Skeletal muscle tissue (tissue), 3 donors: ENCODE measurements at regions not wholly inside any gene's neighbourhood (a gene's known extent, or its start where the extent isn't known, plus 50 kb on each side); places are given as distances from the start of the nearest gene placed in this dataset.
"Not testable (repeated sequence)": the region's sequence is repeated elsewhere in the genome, so short reads cannot be mapped to it uniquely, and the experiment has no call there.

Experiments used
- H3K27ac ChIP-seq: one replicate; pipeline ENCODE4 v1.7.0; 2013; ENCODE audit warnings: mild to moderate bottlenecking, low read depth, low read length, inconsistent platforms
- H3K27me3 ChIP-seq, 3 donors: one replicate each; pipeline ENCODE4 v1.7.0; 2013; ENCODE audit warnings: low read length in 3 of 3; ENCODE audit not compliant: control insufficient read depth in 3 of 3, insufficient read depth in 3 of 3
- H3K36me3 ChIP-seq, 3 donors: one replicate each; pipeline ENCODE4 v1.7.0; 2013; ENCODE audit warnings: low read length in 3 of 3; ENCODE audit not compliant: control insufficient read depth in 3 of 3, insufficient read depth in 3 of 3
- H3K4me1 ChIP-seq, 3 donors: one replicate each; pipeline ENCODE4 v1.7.0; 2013; ENCODE audit warnings: low read length in 3 of 3, mild to moderate bottlenecking in 3 of 3; ENCODE audit not compliant: control insufficient read depth in 3 of 3, insufficient read depth in 3 of 3
- H3K4me3 ChIP-seq, 3 donors: one replicate each; pipeline ENCODE4 v1.7.0; 2013; ENCODE audit warnings: low read length in 3 of 3
- H3K9ac ChIP-seq, 3 donors: one replicate each; pipeline ENCODE4 v1.7.0; 2013; ENCODE audit warnings: low read length in 3 of 3, mild to moderate bottlenecking in 3 of 3, moderate library complexity in 2 of 3, low read depth in 1 of 3
- H3K9me3 ChIP-seq, 3 donors: one replicate each; pipeline ENCODE4 v1.7.0; 2013; ENCODE audit warnings: low read length in 3 of 3; ENCODE audit not compliant: control insufficient read depth in 3 of 3
- donor health status: Osteomylitis.

GRCh38 chr17:20934288-20934687 is 108.5 kb downstream of the USP22 start:
- Histone ChIP-seq H3K9me3 (no peaks in the 10 kb centered on the region), H3K27me3 (no peaks in the 10 kb centered on the region), H3K36me3 (no peaks in the 10 kb centered on the region), H3K9ac (no peak overlapping the region), H3K4me1 (peaks cover 0 to 3% (median 0%) of the 10 kb centered on the region in 3 donors), H3K4me3 (no peak overlapping the region), H3K27ac (no peak overlapping the region)

DNA sequence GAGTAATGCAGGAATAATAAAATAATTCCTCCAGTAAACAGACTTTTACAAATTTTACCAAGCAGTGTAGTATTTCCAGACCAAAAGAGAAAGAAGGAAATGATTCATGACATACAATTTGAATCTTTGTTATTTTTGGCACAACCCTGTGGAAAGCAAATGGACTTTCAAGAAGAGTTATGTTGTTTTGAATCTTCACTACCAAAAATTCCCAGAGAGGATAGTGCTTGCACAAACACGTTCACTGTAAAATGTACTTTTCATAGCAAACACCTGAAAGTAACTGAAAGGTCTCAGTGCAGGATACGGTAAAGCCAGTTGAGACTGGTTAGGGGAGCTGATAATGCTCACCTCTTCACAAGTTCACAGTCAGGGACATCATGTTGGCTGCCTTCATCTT is 107.1 kb downstream of the USP22 start:
- Histone ChIP-seq H3K4me3 (no peak overlapping the region), H3K9ac (no peak overlapping the region), H3K36me3 (no peaks in the 10 kb centered on the region), H3K27ac (no peak overlapping the region), H3K9me3 (no peaks in the 10 kb centered on the region), H3K27me3 (no peaks in the 10 kb centered on the region), H3K4me1 (peaks cover 0 to 3% (median 0%) of the 10 kb centered on the region in 3 donors)

GRCh38 chr17:20938244-20938643 is 104.6 kb downstream of the USP22 start:
- Histone ChIP-seq H3K9ac (no peak overlapping the region), H3K36me3 (no peaks in the 10 kb centered on the region), H3K9me3 (no peaks in the 10 kb centered on the region), H3K27ac (no peak overlapping the region), H3K4me3 (no peak overlapping the region), H3K4me1 (no peaks in the 10 kb centered on the region), H3K27me3 (no peaks in the 10 kb centered on the region)

DNA sequence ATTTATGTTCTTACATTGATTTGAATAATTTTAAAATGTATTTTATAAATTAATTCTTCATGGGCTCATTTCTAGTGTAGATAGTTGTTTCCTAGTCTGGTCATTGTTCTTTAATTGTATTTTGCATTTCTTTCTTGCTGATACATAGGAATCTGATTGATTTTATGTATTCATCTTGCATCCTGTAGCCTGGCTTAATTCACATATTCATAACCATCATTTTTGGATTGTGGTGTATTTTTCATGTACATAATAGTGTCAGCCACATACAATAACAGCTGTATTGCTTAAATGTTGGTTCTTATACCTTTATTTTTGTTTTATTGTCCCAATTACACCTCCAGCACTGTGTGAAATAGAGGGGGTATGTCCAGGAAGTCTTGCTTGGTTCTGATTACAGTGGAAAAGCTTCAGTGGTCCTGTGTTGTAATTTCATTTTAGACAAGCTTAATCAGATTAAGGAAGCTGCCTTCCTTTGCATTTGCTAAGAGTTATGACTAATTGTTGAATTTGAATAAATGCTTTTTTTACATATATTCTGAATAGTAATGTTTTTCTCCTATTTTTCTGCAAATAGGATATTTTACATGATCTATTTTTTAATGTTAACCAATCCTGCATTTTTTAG is 103.7 kb downstream of the USP22 start:
- no peak overlapping the region for H3K27ac ChIP-seq
- H3K9me3 ChIP-seq = no peaks in the 10 kb centered on the region
- H3K9ac ChIP-seq = no peak overlapping the region
- no peaks in the 10 kb centered on the region for H3K27me3 ChIP-seq
- no peaks in the 10 kb centered on the region for H3K36me3 ChIP-seq
- H3K4me1 ChIP-seq = no peaks in the 10 kb centered on the region
- no peak overlapping the region for H3K4me3 ChIP-seq

GRCh38 chr17:20941872-20942271 is 100.9 kb downstream of the USP22 start:
- no peaks in the 10 kb centered on the region for H3K4me1 ChIP-seq
- no peak overlapping the region for H3K9ac ChIP-seq
- no peaks in the 10 kb centered on the region for H3K9me3 ChIP-seq
- no peaks in the 10 kb centered on the region for H3K36me3 ChIP-seq
- no peak overlapping the region for H3K4me3 ChIP-seq
- H3K27ac ChIP-seq = no peak overlapping the region
- H3K27me3 ChIP-seq = no peaks in the 10 kb centered on the region

DNA sequence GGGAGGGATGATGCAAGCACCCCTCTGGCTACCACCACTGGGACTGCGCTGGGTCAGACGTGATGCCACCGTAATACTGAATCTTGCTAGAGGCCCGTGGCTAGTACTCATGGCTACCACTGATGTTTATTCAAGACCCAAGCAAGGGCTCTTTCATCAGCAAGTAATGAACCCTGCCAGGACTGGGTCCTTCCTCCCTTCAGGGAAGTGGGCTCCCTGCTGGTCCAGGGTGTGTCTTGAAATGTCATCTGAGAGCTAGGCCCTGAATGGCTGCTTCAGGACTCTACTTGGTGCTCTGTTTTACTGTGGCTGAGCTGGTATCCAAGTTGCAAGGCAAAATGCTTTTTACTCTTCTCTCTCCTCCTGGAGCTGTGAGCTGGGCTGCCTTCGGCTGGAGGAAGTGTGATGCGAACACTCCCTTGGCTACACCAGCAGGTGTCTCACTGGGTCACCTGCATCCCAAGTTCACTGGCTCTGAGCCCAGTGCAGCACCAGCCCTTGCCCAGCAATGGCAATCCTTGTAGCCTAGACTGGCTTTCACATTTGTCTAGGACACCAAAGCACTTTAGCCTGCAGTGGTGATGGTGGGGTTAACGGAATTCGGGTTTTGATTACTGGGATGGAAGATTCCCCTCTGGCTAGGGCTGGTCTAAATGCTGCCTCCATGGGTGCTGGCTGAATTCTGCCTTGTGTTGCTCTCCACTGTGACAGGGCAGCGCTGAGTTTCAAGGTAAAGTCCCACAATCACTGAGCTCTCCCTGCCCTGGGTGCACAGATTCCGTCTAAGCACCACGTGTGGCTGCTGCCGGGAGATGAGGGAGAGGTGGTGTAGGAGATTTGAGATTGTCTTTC is 98.6 kb downstream of the USP22 start:
- Histone ChIP-seq H3K9me3 (no peaks in the 10 kb centered on the region), H3K36me3 (no peaks in the 10 kb centered on the region), H3K27ac (no peak overlapping the region), H3K4me3 (no peak overlapping the region), H3K9ac (no peak overlapping the region), H3K27me3 (no peaks in the 10 kb centered on the region), H3K4me1 (no peaks in the 10 kb centered on the region)

GRCh38 chr17:20947708-20948107 is 95.1 kb downstream of the USP22 start:
- not testable (repeated sequence) for H3K27me3 ChIP-seq, H3K27ac ChIP-seq, H3K36me3 ChIP-seq, H3K4me1 ChIP-seq, H3K4me3 ChIP-seq, H3K9ac ChIP-seq, H3K9me3 ChIP-seq

DNA sequence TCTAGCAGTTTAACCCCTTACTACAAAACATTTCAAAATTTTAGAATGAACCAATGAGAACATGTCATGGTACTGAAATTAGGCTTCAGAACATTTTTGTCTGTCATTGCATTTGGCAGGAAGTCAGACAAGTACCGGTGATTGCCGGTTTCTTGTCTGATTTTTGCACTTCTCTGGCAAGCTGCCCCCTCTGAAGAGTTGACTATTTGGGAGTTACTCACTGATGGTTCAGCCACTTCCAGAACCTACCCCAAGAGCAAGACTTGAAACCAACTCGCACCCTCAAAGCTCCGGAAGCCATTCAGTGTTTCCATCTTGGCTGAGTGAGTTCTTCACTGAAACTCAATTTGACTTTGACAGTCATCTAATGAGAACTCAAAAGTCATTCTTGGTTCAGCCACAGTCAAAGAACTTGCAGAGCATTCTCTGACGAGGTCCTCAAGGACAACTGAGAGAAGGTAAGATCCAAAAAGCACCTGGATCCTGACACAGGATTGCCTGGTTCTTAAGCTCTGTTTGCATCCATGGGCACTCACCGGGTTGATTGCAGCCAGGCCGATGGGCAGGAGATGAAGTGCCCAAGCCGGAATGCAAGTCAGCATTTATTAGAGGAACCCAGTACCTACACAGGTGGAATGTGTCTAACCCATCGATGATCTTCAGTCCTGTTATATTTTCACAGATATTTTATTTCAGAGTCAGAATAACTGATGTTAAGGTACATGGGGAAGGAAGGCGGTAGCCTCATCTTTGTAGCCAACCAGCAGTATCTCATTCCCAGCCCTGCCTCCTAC is 93.6 kb downstream of the USP22 start:
- no peaks in the 10 kb centered on the region for H3K36me3 ChIP-seq
- H3K27me3 ChIP-seq = peaks cover 0 to 3% (median 2%) of the 10 kb centered on the region in 3 donors
- H3K4me3 ChIP-seq = no peak overlapping the region

More for the DNA sequence above, 93.6 kb downstream of the USP22 start:
- no peak overlapping the region for H3K27ac ChIP-seq
- H3K4me1 ChIP-seq = no peaks in the 10 kb centered on the region
- H3K9me3 ChIP-seq = no peaks in the 10 kb centered on the region
- no peak overlapping the region for H3K9ac ChIP-seq
